ENCODE measurements at regions not wholly inside any gene's neighbourhood (a gene's known extent, or its start where the extent isn't known, plus 50 kb on each side); places are given as distances from the start of the nearest gene placed in this dataset.

DNA sequence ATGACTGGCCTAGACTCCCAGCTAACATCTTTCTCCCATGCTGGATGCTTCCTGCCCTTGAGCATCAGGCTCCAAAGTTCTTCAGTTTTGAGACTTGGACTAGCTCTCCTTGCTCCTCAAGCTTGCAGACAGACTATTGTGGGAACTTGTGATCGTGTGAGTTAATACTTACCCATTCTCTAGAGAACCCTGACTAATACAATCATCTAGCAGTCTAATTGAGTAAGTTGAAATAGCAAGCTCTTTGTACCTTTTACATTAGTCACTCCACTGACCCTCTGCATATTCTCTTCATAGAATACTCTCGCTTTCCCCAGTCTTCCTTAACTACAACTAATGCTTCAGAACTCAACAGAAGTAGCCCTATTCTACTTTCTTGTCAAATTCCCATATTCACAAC is 434.6 kb upstream of the NXPH2 start:
- no peak overlapping the region for H3T11ph ChIP-seq (ENCODE audit: low read length)
- Mint-ChIP-seq H3K27me3 (ENCODE audit: low read depth) (no peaks in the 10 kb centered on the region), H3K4me3 (no peak overlapping the region), H3K36me3 (ENCODE audit: insufficient read depth in 1 of 3, low read depth in 3 of 3) (no peaks in the 10 kb centered on the region), H3K27ac (no peak overlapping the region), H3K9me3 (no peaks in the 10 kb centered on the region), H3K4me1 (no peaks in the 10 kb centered on the region)
- H2BK15ac ChIP-seq (ENCODE audit: low read depth, low read length): no peak overlapping the region
- no peaks in the 10 kb centered on the region for H3K4me1 ChIP-seq (ENCODE audit: insufficient read depth, low read length)
- no peak overlapping the region for H3K23ac ChIP-seq (ENCODE audit: insufficient read length, low read depth, low read length)
- no peak for DNase-seq
- no peak overlapping the region for H2BK20ac ChIP-seq (ENCODE audit: low read depth, low read length, poor library complexity, severe bottlenecking)
- H3K79me1 ChIP-seq (ENCODE audit: insufficient read depth, low read depth, low read length, poor library complexity, severe bottlenecking): no peaks in the 10 kb centered on the region
- no peak overlapping the region for H3K4ac ChIP-seq (ENCODE audit: low read depth, low read length)
- H4K8ac ChIP-seq (replicated peaks; ENCODE audit: insufficient read length, low read depth, low read length): no peak overlapping the region
- no peak overlapping the region for H3K27ac ChIP-seq (ENCODE audit: insufficient read length, low read depth, low read length)
- no peak overlapping the region for H3K14ac ChIP-seq (ENCODE audit: insufficient read depth, low read length)
- no peaks in the 10 kb centered on the region for H3K27me3 ChIP-seq (ENCODE audit: insufficient read depth, low read length)
- H3K56ac ChIP-seq (ENCODE audit: insufficient read length, low read depth, low read length): no peak overlapping the region
- H2BK120ac ChIP-seq (ENCODE audit: low read depth, low read length, poor library complexity, severe bottlenecking): no peak overlapping the region
- TF ChIP-seq CTCF (conservative IDR thresholded peaks at IDR 0.05): no peak
- H3K18ac ChIP-seq (ENCODE audit: insufficient read length, low read depth, low read length): no peak overlapping the region
- no peaks in the 10 kb centered on the region for H3K79me2 ChIP-seq (ENCODE audit: insufficient read depth, low read length)
- no peak overlapping the region for H4K5ac ChIP-seq (ENCODE audit: insufficient read length, low read depth, low read length)
- no peaks in the 10 kb centered on the region for H3K9me3 ChIP-seq (ENCODE audit: control insufficient read depth, low read depth, low read length)
- H3K9ac ChIP-seq (ENCODE audit: extremely low read depth, insufficient read length, low read length): no peak overlapping the region
- no peak overlapping the region for H2BK5ac ChIP-seq (ENCODE audit: insufficient read length, low read length)
- no peaks in the 10 kb centered on the region for H4K20me1 ChIP-seq (ENCODE audit: control insufficient read depth, insufficient read depth, insufficient read length)
- no peak overlapping the region for H2AFZ ChIP-seq (ENCODE audit: low read length)
- no peak overlapping the region for H2BK12ac ChIP-seq (ENCODE audit: insufficient read length, low read depth, low read length)
- WGBS (ENCODE audit: extremely low coverage, insufficient read length, low lambda C conversion rate): no CpG with 5 or more reads among the region's 2 CpGs
- no peak overlapping the region for H3K4me2 ChIP-seq (ENCODE audit: insufficient read depth, insufficient read length, low read length)
- no peak overlapping the region for H2AK5ac ChIP-seq (ENCODE audit: insufficient read length, low read length)
- no peak overlapping the region for H4K91ac ChIP-seq (ENCODE audit: insufficient read length, low read depth, low read length)
- H3K23me2 ChIP-seq (ENCODE audit: insufficient read length, low read depth, low read length, poor library complexity, severe bottlenecking): no peaks in the 10 kb centered on the region
